Mesenchymal stem cell (in vitro differentiated cells and primary cell): ENCODE measurements at regions not wholly inside any gene's neighbourhood (a gene's known extent, or its start where the extent isn't known, plus 50 kb on each side); places are given as distances from the start of the nearest gene placed in this dataset.
A peak's percentile ranks its signal among the peaks of the same experiment; 100 is the strongest.

Experiments
- DNase-seq: peaks from one replicate; pipeline ENCODE4 v3.0.0-alpha.2; 2013
- H2AFZ ChIP-seq: one replicate; pipeline ENCODE4 v1.6.1; 2013; ENCODE audit warnings: low read depth, mild to moderate bottlenecking, control low read depth, inconsistent platforms, low read length, moderate library complexity
- H2AK5ac ChIP-seq: 2 replicates; pipeline ENCODE4 v1.6.1; 2013; ENCODE audit warnings: low read length, moderate library complexity, mild to moderate bottlenecking, inconsistent platforms; ENCODE audit not compliant: severe bottlenecking
- H2BK120ac ChIP-seq: one replicate; pipeline ENCODE4 v1.6.1; 2013; ENCODE audit warnings: low read depth, mild to moderate bottlenecking, inconsistent platforms, low read length, moderate library complexity
- H2BK12ac ChIP-seq, 2 experiments: one replicate each; pipeline ENCODE4 v1.6.1; 2013; ENCODE audit warnings: inconsistent platforms in 2 of 2, low read length in 2 of 2, mild to moderate bottlenecking in 2 of 2, moderate library complexity in 2 of 2, control low read depth in 1 of 2
- H2BK15ac ChIP-seq: one replicate; pipeline ENCODE4 v1.6.1; 2013; ENCODE audit warnings: mild to moderate bottlenecking, low read depth, inconsistent platforms; ENCODE audit not compliant: poor library complexity, severe bottlenecking
- H2BK5ac ChIP-seq: 2 replicates; pipeline ENCODE4 v1.6.1; 2013; ENCODE audit warnings: low read depth, mild to moderate bottlenecking, low read length, control low read depth, inconsistent platforms; ENCODE audit not compliant: poor library complexity, severe bottlenecking
- H3K14ac ChIP-seq, 2 experiments: one replicate each; pipeline ENCODE4 v1.6.1; 2013; ENCODE audit warnings: inconsistent platforms in 2 of 2, low read length in 2 of 2, control low read depth in 1 of 2, mild to moderate bottlenecking in 1 of 2, moderate library complexity in 1 of 2
- H3K18ac ChIP-seq, 2 experiments: one replicate each; pipeline ENCODE4 v1.6.1; 2013; ENCODE audit warnings: inconsistent platforms in 2 of 2, low read length in 2 of 2, control low read depth in 1 of 2, low read depth in 1 of 2, mild to moderate bottlenecking in 1 of 2
- H3K23ac ChIP-seq, 2 experiments: one replicate each; pipeline ENCODE4 v1.6.1; 2013; ENCODE audit warnings: inconsistent platforms in 2 of 2, low read length in 2 of 2, mild to moderate bottlenecking in 2 of 2, moderate library complexity in 2 of 2, control low read depth in 1 of 2
- H3K27ac ChIP-seq: 2 replicates; pipeline ENCODE4 v1.5.1; 2013; ENCODE audit warnings: mild to moderate bottlenecking, moderate library complexity, low read length, control low read depth, inconsistent platforms; ENCODE audit not compliant: poor library complexity, severe bottlenecking
- H3K27me3 ChIP-seq, 2 experiments: 2 replicates each; pipeline versions ENCODE4 v1.6.1 to v1.7.0; 2013; ENCODE audit warnings: low read length in 2 of 2, mild to moderate bottlenecking in 2 of 2, moderate library complexity in 2 of 2, control low read depth in 1 of 2, inconsistent platforms in 1 of 2; ENCODE audit not compliant: control insufficient read depth in 1 of 2, insufficient read depth in 1 of 2
- H3K36me3 ChIP-seq, 2 experiments: 2 replicates each; pipeline versions ENCODE4 v1.6.1 to v1.7.0; 2013; ENCODE audit warnings: low read length in 2 of 2, control low read depth in 1 of 2, inconsistent platforms in 1 of 2, low read depth in 1 of 2, mild to moderate bottlenecking in 1 of 2; ENCODE audit not compliant: insufficient read depth in 2 of 2, control insufficient read depth in 1 of 2
- H3K4ac ChIP-seq, 2 experiments: one replicate each; pipeline ENCODE4 v1.6.1; 2013; ENCODE audit warnings: inconsistent platforms in 2 of 2, low read length in 2 of 2, mild to moderate bottlenecking in 2 of 2, moderate library complexity in 2 of 2, control low read depth in 1 of 2, low read depth in 1 of 2
- H3K4me1 ChIP-seq: 2 replicates; pipeline ENCODE4 v1.6.1; 2013; ENCODE audit warnings: low read depth, low read length, control low read depth; ENCODE audit not compliant: control insufficient read depth, insufficient read depth
- H3K4me2 ChIP-seq: 2 replicates; pipeline ENCODE4 v1.6.1; 2013; ENCODE audit warnings: low read length, mild to moderate bottlenecking, inconsistent platforms; ENCODE audit not compliant: poor library complexity, severe bottlenecking
- H3K4me3 ChIP-seq, 2 experiments: 2 replicates each; pipeline versions ENCODE4 v1.5.1 to v1.7.0; 2013; ENCODE audit warnings: low read length in 2 of 2, mild to moderate bottlenecking in 2 of 2, control low read depth in 1 of 2, low read depth in 1 of 2; ENCODE audit not compliant: insufficient read depth in 1 of 2
- H3K79me1 ChIP-seq: replicated peaks from 2 replicates; pipeline ENCODE4 v1.6.1; 2013; ENCODE audit warnings: mild to moderate bottlenecking, control low read depth, low read length, inconsistent platforms; ENCODE audit not compliant: poor library complexity, severe bottlenecking
- H3K9ac ChIP-seq: 2 replicates; pipeline ENCODE4 v1.7.0; 2013; ENCODE audit warnings: mild to moderate bottlenecking, low read length, moderate library complexity
- H3K9me3 ChIP-seq: 2 replicates; pipeline ENCODE4 v1.7.0; 2013; ENCODE audit warnings: mild to moderate bottlenecking, low read length; ENCODE audit not compliant: control insufficient read depth
- H4K8ac ChIP-seq: one replicate; pipeline ENCODE4 v1.6.1; 2013; ENCODE audit warnings: inconsistent platforms, mild to moderate bottlenecking, low read length, moderate library complexity
- H4K91ac ChIP-seq: one replicate; pipeline ENCODE4 v1.6.1; 2013; ENCODE audit warnings: mild to moderate bottlenecking, low read length, inconsistent platforms
- WGBS: methylation state at CpG from one replicate; pipeline ENCODE4 v1.1.7; 2013; ENCODE audit warnings: mixed read lengths; 5-methylcytosine and 5-hydroxymethylcytosine counted together

DNA sequence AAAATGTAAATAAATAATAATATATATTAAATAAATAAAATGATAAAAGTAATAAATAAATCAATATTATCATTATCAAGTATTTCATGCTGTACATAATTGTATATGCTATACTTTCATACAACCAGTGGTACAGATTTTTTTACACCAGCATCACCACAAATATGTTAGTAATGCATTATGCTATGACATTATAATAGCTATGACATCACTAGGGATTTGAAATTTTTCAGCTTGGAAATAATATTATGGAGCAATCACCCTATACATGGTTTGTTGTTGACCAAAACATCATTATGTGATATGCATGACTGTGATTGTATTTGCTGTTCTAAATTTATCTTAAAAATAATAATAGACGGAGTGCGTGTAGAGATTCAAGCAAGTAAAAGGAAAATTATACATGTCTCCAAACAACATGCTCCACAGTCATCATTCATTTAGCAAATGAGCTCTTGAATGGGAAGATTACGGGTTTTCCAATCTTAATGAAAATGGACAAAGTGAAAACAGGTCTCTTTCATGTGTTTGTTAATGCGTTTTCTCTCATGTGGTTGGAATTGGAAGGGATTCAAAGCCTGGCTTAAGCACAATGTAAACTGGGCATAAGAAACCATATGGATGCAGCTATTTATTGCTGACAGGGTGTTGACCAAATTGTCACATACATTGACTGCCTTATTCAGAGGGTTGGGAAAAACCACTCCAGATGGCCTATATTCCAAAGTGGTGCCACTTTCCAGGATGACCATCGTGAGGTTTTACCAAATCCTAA is 643.0 kb upstream of the RGMB start:
- Histone ChIP-seq H3K4me1 (no peaks in the 10 kb centered on the region), H3K79me1 (no peaks in the 10 kb centered on the region), H3K23ac (no peak overlapping the region), H3K4ac (no peak overlapping the region), H3K14ac (no peak overlapping the region), H3K36me3 (no peaks in the 10 kb centered on the region), H4K8ac (no peak overlapping the region), H3K4me2 (no peak overlapping the region), H2BK12ac (no peak overlapping the region), H2BK15ac (no peak overlapping the region), H2BK120ac (no peak overlapping the region), H3K9ac (no peak overlapping the region), H2AFZ (no peak overlapping the region), H4K91ac (no peak overlapping the region), H3K9me3 (no peaks in the 10 kb centered on the region), H3K18ac (no peak overlapping the region), H3K4me3 (no peak overlapping the region), H3K27me3 (no peaks in the 10 kb centered on the region), H3K27ac (no peak overlapping the region), H2AK5ac (no peak overlapping the region), H2BK5ac (no peak overlapping the region)
- 98% methylated on average over 3 of the region's 5 CpGs for WGBS
- no peak for DNase-seq

GRCh38 chr5:98144116-98144515 is 629.3 kb upstream of the RGMB start:
- no CpG with 5 or more reads among the region's 1 CpG for WGBS

DNA sequence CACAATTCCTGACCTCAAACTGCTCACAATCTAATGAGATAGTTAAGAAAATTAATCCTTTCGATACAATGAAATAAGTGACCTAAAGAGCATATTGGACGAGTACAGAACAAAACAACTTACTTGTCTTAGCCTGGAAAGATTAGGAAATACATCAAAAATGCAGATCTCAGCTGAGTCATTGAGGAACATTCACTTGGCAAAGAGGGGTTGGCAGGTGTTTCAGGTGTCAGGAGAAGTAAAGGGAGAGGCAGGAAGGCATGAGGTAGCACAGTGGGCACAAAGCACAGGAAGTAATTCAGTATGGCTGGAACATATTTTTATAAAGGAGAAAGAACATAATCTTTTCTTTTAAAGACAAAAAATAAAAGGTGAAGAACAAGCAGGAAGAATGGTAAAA is 628.8 kb upstream of the RGMB start:
- H3K4ac ChIP-seq = no peak overlapping the region
- no peaks in the 10 kb centered on the region for H3K79me1 ChIP-seq
- no peaks in the 10 kb centered on the region for H3K27me3 ChIP-seq
- H2AFZ ChIP-seq = no peak overlapping the region
- H2AK5ac ChIP-seq = no peak overlapping the region
- H3K23ac ChIP-seq = no peak overlapping the region
- H3K4me2 ChIP-seq = no peak overlapping the region
- no peak overlapping the region for H2BK5ac ChIP-seq
- 100% methylated on average over 2 of the region's 2 CpGs for WGBS
- no peaks in the 10 kb centered on the region for H3K36me3 ChIP-seq
- H2BK15ac ChIP-seq = no peak overlapping the region
- DNase-seq = no peak
- H3K14ac ChIP-seq = no peak overlapping the region
- no peak overlapping the region for H3K18ac ChIP-seq
- H2BK12ac ChIP-seq = no peak overlapping the region
- H3K9me3 ChIP-seq = no peaks in the 10 kb centered on the region
- no peak overlapping the region for H2BK120ac ChIP-seq
- no peak overlapping the region for H4K91ac ChIP-seq
- no peaks in the 10 kb centered on the region for H3K4me1 ChIP-seq
- no peak overlapping the region for H4K8ac ChIP-seq
- no peak overlapping the region for H3K9ac ChIP-seq
- H3K27ac ChIP-seq = no peak overlapping the region
- no peak overlapping the region for H3K4me3 ChIP-seq

More at GRCh38 chr5:98144116-98144515, 629.3 kb upstream of the RGMB start:
- Histone ChIP-seq H2BK12ac (no peak overlapping the region), H3K4me2 (no peak overlapping the region), H3K9me3 (no peaks in the 10 kb centered on the region), H3K36me3 (no peaks in the 10 kb centered on the region), H3K4me3 (no peak overlapping the region), H3K14ac (no peak overlapping the region), H4K91ac (no peak overlapping the region), H3K27ac (no peak overlapping the region), H3K23ac (no peak overlapping the region), H3K9ac (no peak overlapping the region), H3K27me3 (no peaks in the 10 kb centered on the region), H3K4ac (no peak overlapping the region), H2BK15ac (no peak overlapping the region), H2BK120ac (no peak overlapping the region), H3K4me1 (no peaks in the 10 kb centered on the region), H2AK5ac (no peak overlapping the region), H3K79me1 (no peaks in the 10 kb centered on the region), H2AFZ (no peak overlapping the region), H3K18ac (no peak overlapping the region), H4K8ac (no peak overlapping the region), H2BK5ac (no peak overlapping the region)
- DNase-seq = no peak

GRCh38 chr5:98157368-98157767 is 616.1 kb upstream of the RGMB start:
- H2BK15ac ChIP-seq = no peak overlapping the region
- no peak overlapping the region for H4K8ac ChIP-seq
- no peaks in the 10 kb centered on the region for H3K9me3 ChIP-seq
- H3K4me2 ChIP-seq = no peak overlapping the region
- no peak overlapping the region for H2AFZ ChIP-seq
- H2BK12ac ChIP-seq = no peak overlapping the region
- H3K14ac ChIP-seq = peak overlapping the region in 1 of 2 experiments; percentile 72
- no peaks in the 10 kb centered on the region for H3K27me3 ChIP-seq
- WGBS = 86% methylated on average over 4 of the region's 4 CpGs
- no peak overlapping the region for H2AK5ac ChIP-seq
- H3K23ac ChIP-seq = no peak overlapping the region
- H3K18ac ChIP-seq = no peak overlapping the region
- H3K36me3 ChIP-seq = no peaks in the 10 kb centered on the region
- H3K4me3 ChIP-seq = no peak overlapping the region
- H3K4ac ChIP-seq = no peak overlapping the region
- no peak overlapping the region for H2BK5ac ChIP-seq
- no peak overlapping the region for H3K9ac ChIP-seq
- DNase-seq = no peak
- no peak overlapping the region for H4K91ac ChIP-seq
- H2BK120ac ChIP-seq = no peak overlapping the region
- H3K79me1 ChIP-seq = no peaks in the 10 kb centered on the region
- no peaks in the 10 kb centered on the region for H3K4me1 ChIP-seq
- H3K27ac ChIP-seq = no peak overlapping the region
